HUES48 (cell line): ENCODE measurements at regions not wholly inside any gene's neighbourhood (a gene's known extent, or its start where the extent isn't known, plus 50 kb on each side); places are given as distances from the start of the nearest gene placed in this dataset.
"Not testable (repeated sequence)": the region's sequence is repeated elsewhere in the genome, so short reads cannot be mapped to it uniquely, and the experiment has no call there.

Source experiments
- H3K27ac ChIP-seq: one replicate; pipeline ENCODE4 v1.7.0; 2013; ENCODE audit warnings: low read depth, low read length, inconsistent platforms
- H3K27me3 ChIP-seq: 2 replicates; pipeline ENCODE4 v1.6.1; 2013; ENCODE audit warnings: mild to moderate bottlenecking, low read length; ENCODE audit not compliant: control insufficient read depth, insufficient read depth
- H3K36me3 ChIP-seq: 2 replicates; pipeline ENCODE4 v1.6.1; 2013; ENCODE audit warnings: low read length; ENCODE audit not compliant: control insufficient read depth, insufficient read depth
- H3K4me1 ChIP-seq: 2 replicates; pipeline ENCODE4 v1.6.1; 2013; ENCODE audit warnings: mild to moderate bottlenecking, low read length; ENCODE audit not compliant: control insufficient read depth, insufficient read depth
- H3K4me3 ChIP-seq: 2 replicates; pipeline ENCODE4 v1.5.1; 2013; ENCODE audit warnings: mild to moderate bottlenecking, low read depth, low read length
- H3K9ac ChIP-seq: 2 replicates; pipeline ENCODE4 v1.6.1; 2013; ENCODE audit warnings: mild to moderate bottlenecking, low read depth, low read length, moderate library complexity
- H3K9me3 ChIP-seq: 2 replicates; pipeline ENCODE4 v1.6.1; 2013; ENCODE audit warnings: low read length; ENCODE audit not compliant: control insufficient read depth, insufficient read depth

- H3K27me3 ChIP-seq, H3K36me3 ChIP-seq, H3K4me3 ChIP-seq, H3K9ac ChIP-seq, H3K4me1 ChIP-seq, H3K27ac ChIP-seq: not testable (repeated sequence)
- peaks cover 25% of the 10 kb centered on the region for H3K9me3 ChIP-seq
Measured at GRCh38 chr1:193437333-193437732, 250.9 kb upstream of the B3GALT2 start.

DNA sequence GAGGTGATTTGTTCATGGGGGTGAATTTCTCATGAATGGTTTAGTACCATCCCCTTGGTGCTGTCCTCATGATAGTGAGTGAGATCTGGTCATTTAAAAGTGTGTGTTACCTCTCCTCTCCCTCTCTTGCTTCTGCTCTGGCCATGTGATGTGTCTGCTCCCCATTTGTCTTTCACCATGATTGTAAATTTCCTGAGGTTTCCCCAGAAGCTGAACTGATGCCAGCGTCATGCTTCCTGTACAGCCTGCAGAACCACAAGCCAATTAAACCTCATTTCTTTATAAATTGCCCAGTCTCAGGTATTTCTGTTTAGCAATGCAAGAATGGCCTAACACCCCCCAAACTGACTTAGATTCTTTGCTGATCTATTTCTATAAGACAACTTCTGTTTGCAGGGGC lies 249.4 kb upstream of the B3GALT2 start:
- H3K27ac ChIP-seq = no peak overlapping the region
- no peaks in the 10 kb centered on the region for H3K4me1 ChIP-seq
- H3K9me3 ChIP-seq = peaks cover 27% of the 10 kb centered on the region
- H3K27me3 ChIP-seq = no peaks in the 10 kb centered on the region
- no peaks in the 10 kb centered on the region for H3K36me3 ChIP-seq
- H3K4me3 ChIP-seq = no peak overlapping the region
- H3K9ac ChIP-seq = no peak overlapping the region

- no peaks in the 10 kb centered on the region for H3K36me3 ChIP-seq
- H3K27me3 ChIP-seq = no peaks in the 10 kb centered on the region
- peaks cover 27% of the 10 kb centered on the region for H3K9me3 ChIP-seq
- H3K4me3 ChIP-seq = no peak overlapping the region
- H3K27ac ChIP-seq = no peak overlapping the region
- no peak overlapping the region for H3K9ac ChIP-seq
- H3K4me1 ChIP-seq = no peaks in the 10 kb centered on the region
Measured at GRCh38 chr1:193434319-193434718, 247.9 kb upstream of the B3GALT2 start.

- Histone ChIP-seq H3K27me3 (no peaks in the 10 kb centered on the region), H3K4me1 (no peaks in the 10 kb centered on the region), H3K9ac (no peak overlapping the region), H3K9me3 (peaks cover 27% of the 10 kb centered on the region), H3K36me3 (no peaks in the 10 kb centered on the region), H3K4me3 (no peak overlapping the region), H3K27ac (no peak overlapping the region)
Measured at GRCh38 chr1:193433599-193433998, 247.2 kb upstream of the B3GALT2 start.

DNA sequence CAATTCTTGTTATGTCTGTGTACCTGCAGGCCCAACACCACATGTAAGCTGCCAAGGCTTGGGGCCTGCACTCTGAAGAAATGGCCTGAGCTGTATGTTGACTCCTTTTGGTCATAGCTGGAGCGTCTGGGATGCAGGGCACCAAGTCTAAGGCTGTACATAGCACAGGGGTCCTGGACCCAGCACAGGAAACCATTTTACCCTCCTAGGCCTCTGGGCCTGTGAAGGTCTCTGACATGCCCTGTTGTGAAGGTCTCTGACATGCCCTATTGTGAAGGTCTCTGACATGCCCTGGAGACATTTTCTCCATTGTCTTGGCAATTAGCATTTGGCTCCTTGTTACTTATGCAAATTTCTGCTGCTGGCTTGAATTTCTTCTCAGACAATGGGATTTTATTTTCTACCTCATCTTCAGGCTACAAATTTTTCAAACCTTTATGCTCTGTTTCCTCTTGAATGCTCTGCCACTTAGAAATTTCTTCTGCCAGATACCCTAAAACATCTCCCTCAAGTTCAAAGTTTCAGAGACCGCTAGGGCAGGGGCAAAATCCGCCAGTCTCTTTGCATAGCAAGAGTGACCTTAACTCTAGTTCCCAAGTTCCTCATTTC lies 246.7 kb upstream of the B3GALT2 start:
- Histone ChIP-seq H3K4me3 (no peak overlapping the region), H3K4me1 (no peaks in the 10 kb centered on the region), H3K9ac (no peak overlapping the region), H3K9me3 (peaks cover 27% of the 10 kb centered on the region), H3K36me3 (no peaks in the 10 kb centered on the region), H3K27ac (no peak overlapping the region), H3K27me3 (no peaks in the 10 kb centered on the region)

DNA sequence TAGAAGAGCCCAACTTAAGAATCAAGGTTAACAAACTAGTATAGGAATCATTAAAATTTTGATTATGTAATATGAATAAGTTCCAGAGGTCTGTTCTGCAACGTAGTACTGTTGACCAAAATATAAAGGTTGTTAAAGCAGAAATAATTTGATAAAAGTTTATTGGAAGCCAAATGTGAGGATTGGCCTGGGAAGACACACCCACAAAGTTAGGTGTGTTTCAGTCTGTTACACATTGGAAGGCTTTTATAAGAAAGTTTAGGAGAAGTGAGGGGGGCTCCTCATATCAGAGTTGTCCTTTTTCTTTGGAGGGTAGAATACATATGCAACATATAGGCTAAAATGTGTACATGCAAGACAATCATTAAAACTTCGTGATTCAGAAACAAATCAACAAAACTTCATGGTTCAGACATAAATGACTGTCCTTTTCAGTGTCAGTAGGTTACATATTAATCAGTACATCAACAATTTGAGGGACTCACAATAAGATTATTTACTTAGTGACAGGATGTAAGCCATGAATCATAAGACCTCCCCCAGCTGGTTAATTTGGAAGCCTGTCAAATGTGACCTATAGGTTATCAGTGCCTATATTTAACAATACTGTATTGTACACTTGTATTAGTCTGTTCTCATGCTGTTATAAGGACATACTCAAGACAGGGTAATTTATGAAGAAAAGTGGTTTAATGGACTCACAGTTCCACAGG lies 245.0 kb upstream of the B3GALT2 start:
- Histone ChIP-seq H3K27ac (no peak overlapping the region), H3K9ac (no peak overlapping the region), H3K4me1 (no peaks in the 10 kb centered on the region), H3K9me3 (peaks cover 27% of the 10 kb centered on the region), H3K27me3 (no peaks in the 10 kb centered on the region), H3K4me3 (no peak overlapping the region), H3K36me3 (no peaks in the 10 kb centered on the region)

- Histone ChIP-seq H3K9me3 (peaks cover 4% of the 10 kb centered on the region), H3K27me3 (no peaks in the 10 kb centered on the region), H3K9ac (no peak overlapping the region), H3K4me1 (no peaks in the 10 kb centered on the region), H3K4me3 (no peak overlapping the region), H3K27ac (no peak overlapping the region), H3K36me3 (no peaks in the 10 kb centered on the region)
Measured at GRCh38 chr1:193427524-193427923, 241.1 kb upstream of the B3GALT2 start.

GRCh38 chr1:193426061-193426460 lies 239.6 kb upstream of the B3GALT2 start:
- no peak overlapping the region for H3K9ac ChIP-seq
- H3K36me3 ChIP-seq = no peaks in the 10 kb centered on the region
- no peaks in the 10 kb centered on the region for H3K27me3 ChIP-seq
- no peaks in the 10 kb centered on the region for H3K4me1 ChIP-seq
- no peaks in the 10 kb centered on the region for H3K9me3 ChIP-seq
- no peak overlapping the region for H3K27ac ChIP-seq
- H3K4me3 ChIP-seq = no peak overlapping the region

DNA sequence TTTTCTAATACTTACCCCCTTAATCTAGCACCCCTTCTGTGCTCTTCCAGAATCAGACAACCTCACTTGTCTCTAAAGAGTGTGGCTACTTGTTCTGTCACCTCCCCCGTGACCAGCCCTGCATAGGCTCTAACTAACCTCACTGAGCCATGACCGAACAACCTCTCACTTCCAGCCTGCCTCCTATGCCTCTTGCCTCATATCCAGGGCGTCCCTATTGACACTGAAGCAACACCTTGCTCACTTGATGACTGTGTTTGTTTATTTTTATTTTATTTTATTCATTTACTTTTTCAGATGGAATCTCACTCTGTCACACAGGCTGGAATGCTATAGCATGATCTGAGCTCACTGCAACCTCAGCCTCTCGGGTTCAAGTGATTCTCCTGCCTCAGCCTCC lies 235.1 kb upstream of the B3GALT2 start:
- Histone ChIP-seq H3K4me3 (no peak overlapping the region), H3K4me1 (peaks cover 7% of the 10 kb centered on the region), H3K36me3 (no peaks in the 10 kb centered on the region), H3K27ac (no peak overlapping the region), H3K27me3 (no peaks in the 10 kb centered on the region), H3K9ac (no peak overlapping the region), H3K9me3 (no peaks in the 10 kb centered on the region)

- Histone ChIP-seq H3K4me3 (no peak overlapping the region), H3K4me1 (peaks cover 8% of the 10 kb centered on the region), H3K9ac (no peak overlapping the region), H3K27me3 (no peaks in the 10 kb centered on the region), H3K27ac (no peak overlapping the region), H3K9me3 (no peaks in the 10 kb centered on the region), H3K36me3 (no peaks in the 10 kb centered on the region)
Measured at GRCh38 chr1:193419295-193419694, 232.9 kb upstream of the B3GALT2 start.

DNA sequence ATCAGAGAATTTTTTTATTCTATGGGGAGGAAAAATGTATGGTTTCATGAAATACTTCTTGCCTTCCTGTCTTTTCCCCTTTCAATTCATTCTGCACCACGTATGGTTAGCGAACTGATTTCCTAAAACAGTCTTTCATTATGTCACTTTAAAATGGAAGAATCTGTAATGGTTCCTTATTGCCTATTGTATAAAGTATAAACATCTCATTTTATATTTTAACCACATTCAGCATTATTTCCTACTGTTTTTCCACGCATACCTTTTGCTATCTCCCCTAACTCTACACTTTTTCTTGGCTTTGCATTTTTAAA lies 232.3 kb upstream of the B3GALT2 start:
- no peak overlapping the region for H3K9ac ChIP-seq

More for the DNA sequence above, 232.3 kb upstream of the B3GALT2 start:
- Histone ChIP-seq H3K9me3 (no peaks in the 10 kb centered on the region), H3K4me3 (no peak overlapping the region), H3K27me3 (no peaks in the 10 kb centered on the region), H3K27ac (no peak overlapping the region), H3K36me3 (no peaks in the 10 kb centered on the region), H3K4me1 (peaks cover 8% of the 10 kb centered on the region)
